ENCODE measurements at regions not wholly inside any gene's neighbourhood (a gene's known extent, or its start where the extent isn't known, plus 50 kb on each side); places are given as distances from the start of the nearest gene placed in this dataset.

DNA sequence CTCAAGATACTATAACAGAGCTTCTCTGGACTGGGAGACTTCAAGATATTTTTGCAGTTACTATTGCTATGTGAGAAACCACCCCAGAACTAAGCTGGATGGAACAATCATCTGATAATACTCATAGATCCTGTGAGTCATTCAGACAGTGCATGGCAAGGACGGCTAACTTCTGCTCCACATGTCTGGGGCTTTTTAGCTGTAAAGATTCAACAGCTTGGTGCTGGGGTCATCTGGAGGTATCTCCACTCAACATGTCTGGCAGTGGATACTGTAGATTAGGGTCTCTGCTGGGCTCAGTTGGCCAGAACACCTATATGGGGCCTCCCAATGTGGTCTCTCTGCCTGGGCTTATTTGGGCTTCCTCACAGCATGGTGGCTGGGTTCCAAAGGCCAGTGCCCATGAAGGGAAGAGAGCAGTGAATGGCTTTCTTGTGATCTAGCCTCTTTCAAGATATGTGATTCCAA is 117.3 kb upstream of the SLC7A14 start:
- no peak for FAIRE-seq
- H3K27ac ChIP-seq (ENCODE audit: low read depth in 1 of 3, low read length in 2 of 3), result no peak overlapping the region
- H3K4me1 ChIP-seq (ENCODE audit: control insufficient read depth in 3 of 3, insufficient read depth in 2 of 3, low read depth in 1 of 3, low read length in 2 of 3), result no peaks in the 10 kb centered on the region
- H3K9me3 ChIP-seq (ENCODE audit: control insufficient read depth in 2 of 2, insufficient read depth in 1 of 2, low read depth in 1 of 2, low read length in 1 of 2), result peaks cover 0 to 8% of the 10 kb centered on the region in 2 donors
- no peaks in the 10 kb centered on the region for H3K27me3 ChIP-seq (ENCODE audit: control insufficient read depth in 3 of 3, insufficient read depth in 3 of 3, low read length in 3 of 3)
- WGBS, 3 donors, result 93 to 100% (median 96%) methylated on average over 1 of the region's 1 CpG
- H3K4me3 ChIP-seq (ENCODE audit: low read depth in 1 of 3, low read length in 3 of 3), result no peak overlapping the region
- H3K36me3 ChIP-seq (ENCODE audit: control insufficient read depth in 3 of 3, insufficient read depth in 2 of 3, low read depth in 1 of 3, low read length in 3 of 3), result no peaks in the 10 kb centered on the region
- no peak for DNase-seq

DNA sequence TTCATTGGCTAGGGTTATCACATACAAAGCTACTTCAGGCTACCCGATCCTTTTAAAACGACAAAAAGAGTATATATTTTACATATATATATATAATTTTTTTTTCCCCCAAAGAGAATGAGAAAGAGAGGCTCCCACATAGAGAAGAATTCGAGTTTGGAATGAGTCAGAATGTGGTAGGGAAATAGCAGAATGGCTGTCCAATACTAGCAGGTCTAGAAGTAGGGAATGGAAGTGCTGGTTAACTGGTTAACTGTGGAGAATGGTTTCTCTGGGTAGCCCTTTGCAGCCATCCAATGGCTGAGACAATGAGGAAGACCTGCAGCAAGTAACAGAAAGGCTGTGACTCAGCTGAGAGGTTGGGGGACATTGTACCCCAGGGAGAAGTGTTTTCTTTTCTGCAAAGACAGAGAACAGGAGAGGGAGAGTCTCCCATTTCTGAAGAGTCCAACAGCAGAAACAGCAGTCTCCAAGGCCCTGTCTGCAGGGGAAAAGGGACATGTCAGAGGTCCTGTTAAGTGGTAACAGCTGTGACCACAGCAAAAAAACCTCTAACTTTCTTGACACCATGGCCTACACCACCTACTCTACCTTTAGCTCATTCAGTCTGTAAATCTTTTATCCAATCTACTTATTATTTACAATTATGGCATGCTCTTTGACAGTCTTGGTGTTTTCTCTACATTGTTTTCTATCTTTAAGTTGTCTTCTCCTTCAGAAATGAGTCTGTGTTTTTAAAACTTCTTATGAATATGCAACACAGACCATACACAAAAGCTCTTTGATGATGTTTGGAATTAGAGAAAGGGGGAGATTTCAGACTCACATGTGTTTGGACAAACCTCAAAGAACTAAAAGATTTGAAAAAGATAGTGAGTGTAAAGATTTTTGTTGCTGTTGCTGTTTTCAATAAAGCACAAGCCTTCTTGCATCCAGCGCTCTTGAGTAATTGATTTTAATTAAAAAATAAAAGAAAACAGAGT is 116.1 kb upstream of the SLC7A14 start:
- no peaks in the 10 kb centered on the region for H3K4me1 ChIP-seq (ENCODE audit: control insufficient read depth in 3 of 3, insufficient read depth in 2 of 3, low read depth in 1 of 3, low read length in 2 of 3)
- no peak for DNase-seq
- H3K36me3 ChIP-seq (ENCODE audit: control insufficient read depth in 3 of 3, insufficient read depth in 2 of 3, low read depth in 1 of 3, low read length in 3 of 3), result no peaks in the 10 kb centered on the region
- H3K9me3 ChIP-seq (ENCODE audit: control insufficient read depth in 2 of 2, insufficient read depth in 1 of 2, low read depth in 1 of 2, low read length in 1 of 2), result peaks cover 0 to 8% of the 10 kb centered on the region in 2 donors
- FAIRE-seq, result no peak
- WGBS, 3 donors, result 66 to 82% (median 80%) methylated on average over 4 of the region's 4 CpGs
- H3K4me3 ChIP-seq (ENCODE audit: low read depth in 1 of 3, low read length in 3 of 3), result no peak overlapping the region
- no peak overlapping the region for H3K27ac ChIP-seq (ENCODE audit: low read depth in 1 of 3, low read length in 2 of 3)
- H3K27me3 ChIP-seq (ENCODE audit: control insufficient read depth in 3 of 3, insufficient read depth in 3 of 3, low read length in 3 of 3), result no peaks in the 10 kb centered on the region

GRCh38 chr3:170700054-170700404 is 114.2 kb upstream of the SLC7A14 start:
- Histone ChIP-seq H3K9me3 (ENCODE audit: control insufficient read depth in 2 of 2, insufficient read depth in 1 of 2, low read depth in 1 of 2, low read length in 1 of 2) (peaks cover 0 to 8% of the 10 kb centered on the region in 2 donors), H3K36me3 (ENCODE audit: control insufficient read depth in 3 of 3, insufficient read depth in 2 of 3, low read depth in 1 of 3, low read length in 3 of 3) (no peaks in the 10 kb centered on the region), H3K4me3 (ENCODE audit: low read depth in 1 of 3, low read length in 3 of 3) (no peak overlapping the region), H3K27ac (ENCODE audit: low read depth in 1 of 3, low read length in 2 of 3) (no peak overlapping the region), H3K27me3 (ENCODE audit: control insufficient read depth in 3 of 3, insufficient read depth in 3 of 3, low read length in 3 of 3) (no peaks in the 10 kb centered on the region), H3K4me1 (ENCODE audit: control insufficient read depth in 3 of 3, insufficient read depth in 2 of 3, low read depth in 1 of 3, low read length in 2 of 3) (no peaks in the 10 kb centered on the region)
- DNase-seq, result no peak
- WGBS, 3 donors, result 60 to 86% (median 83%) methylated on average over 1 of the region's 1 CpG
- no peak for FAIRE-seq

GRCh38 chr3:170699158-170700053 is 113.5 kb upstream of the SLC7A14 start:
- Histone ChIP-seq H3K27me3 (ENCODE audit: control insufficient read depth in 3 of 3, insufficient read depth in 3 of 3, low read length in 3 of 3) (no peaks in the 10 kb centered on the region), H3K9me3 (ENCODE audit: control insufficient read depth in 2 of 2, insufficient read depth in 1 of 2, low read depth in 1 of 2, low read length in 1 of 2) (peaks cover 0 to 8% of the 10 kb centered on the region in 2 donors), H3K4me1 (ENCODE audit: control insufficient read depth in 3 of 3, insufficient read depth in 2 of 3, low read depth in 1 of 3, low read length in 2 of 3) (no peaks in the 10 kb centered on the region), H3K36me3 (ENCODE audit: control insufficient read depth in 3 of 3, insufficient read depth in 2 of 3, low read depth in 1 of 3, low read length in 3 of 3) (no peaks in the 10 kb centered on the region), H3K27ac (ENCODE audit: low read depth in 1 of 3, low read length in 2 of 3) (no peak overlapping the region), H3K4me3 (ENCODE audit: low read depth in 1 of 3, low read length in 3 of 3) (no peak overlapping the region)
- DNase-seq (no peak), FAIRE-seq (no peak)
- WGBS, 3 donors, result 77 to 89% (median 85%) methylated on average over 8 of the region's 8 CpGs

GRCh38 chr3:170697908-170698307 is 112.0 kb upstream of the SLC7A14 start:
- DNase-seq (no peak), FAIRE-seq (no peak)
- peaks cover 0 to 3% of the 10 kb centered on the region in 2 donors for H3K9me3 ChIP-seq (ENCODE audit: control insufficient read depth in 2 of 2, insufficient read depth in 1 of 2, low read depth in 1 of 2, low read length in 1 of 2)
- H3K36me3 ChIP-seq (ENCODE audit: control insufficient read depth in 3 of 3, insufficient read depth in 2 of 3, low read depth in 1 of 3, low read length in 3 of 3), result no peaks in the 10 kb centered on the region
- H3K4me1 ChIP-seq (ENCODE audit: control insufficient read depth in 3 of 3, insufficient read depth in 2 of 3, low read depth in 1 of 3, low read length in 2 of 3), result no peaks in the 10 kb centered on the region
- no peak overlapping the region for H3K4me3 ChIP-seq (ENCODE audit: low read depth in 1 of 3, low read length in 3 of 3)
- H3K27me3 ChIP-seq (ENCODE audit: control insufficient read depth in 3 of 3, insufficient read depth in 3 of 3, low read length in 3 of 3), result no peaks in the 10 kb centered on the region
- 61 to 66% (median 62%) methylated on average over 3 of the region's 3 CpGs for WGBS, 3 donors
- no peak overlapping the region for H3K27ac ChIP-seq (ENCODE audit: low read depth in 1 of 3, low read length in 2 of 3)

DNA sequence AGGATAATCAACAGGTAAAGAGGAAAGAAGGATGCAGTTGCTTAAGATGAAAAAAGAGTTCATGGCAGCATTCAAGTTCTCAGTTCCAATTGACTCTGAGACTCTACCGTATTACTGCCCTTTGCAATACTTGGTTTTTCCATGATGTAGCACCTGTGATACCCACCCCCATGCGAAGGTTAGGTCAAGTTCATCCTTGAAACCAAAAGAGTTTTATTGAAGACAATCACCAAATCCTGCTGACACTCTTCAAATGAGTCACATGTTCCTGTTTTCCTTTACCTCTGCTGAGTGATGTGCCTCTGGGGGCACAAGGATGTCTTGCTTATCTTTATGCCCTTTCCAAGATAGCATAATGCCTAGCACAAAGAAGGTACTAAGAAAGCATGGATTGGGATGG is 111.3 kb upstream of the SLC7A14 start:
- Histone ChIP-seq H3K36me3 (ENCODE audit: control insufficient read depth in 3 of 3, insufficient read depth in 2 of 3, low read depth in 1 of 3, low read length in 3 of 3) (no peaks in the 10 kb centered on the region), H3K27me3 (ENCODE audit: control insufficient read depth in 3 of 3, insufficient read depth in 3 of 3, low read length in 3 of 3) (no peaks in the 10 kb centered on the region), H3K4me3 (ENCODE audit: low read depth in 1 of 3, low read length in 3 of 3) (no peak overlapping the region), H3K9me3 (ENCODE audit: control insufficient read depth in 2 of 2, insufficient read depth in 1 of 2, low read depth in 1 of 2, low read length in 1 of 2) (no peaks in the 10 kb centered on the region), H3K27ac (ENCODE audit: low read depth in 1 of 3, low read length in 2 of 3) (no peak overlapping the region), H3K4me1 (ENCODE audit: control insufficient read depth in 3 of 3, insufficient read depth in 2 of 3, low read depth in 1 of 3, low read length in 2 of 3) (no peaks in the 10 kb centered on the region)
- WGBS, 3 donors, result 84 to 96% (median 87%) methylated on average over 2 of the region's 2 CpGs
- FAIRE-seq (no peak), DNase-seq (no peak)

DNA sequence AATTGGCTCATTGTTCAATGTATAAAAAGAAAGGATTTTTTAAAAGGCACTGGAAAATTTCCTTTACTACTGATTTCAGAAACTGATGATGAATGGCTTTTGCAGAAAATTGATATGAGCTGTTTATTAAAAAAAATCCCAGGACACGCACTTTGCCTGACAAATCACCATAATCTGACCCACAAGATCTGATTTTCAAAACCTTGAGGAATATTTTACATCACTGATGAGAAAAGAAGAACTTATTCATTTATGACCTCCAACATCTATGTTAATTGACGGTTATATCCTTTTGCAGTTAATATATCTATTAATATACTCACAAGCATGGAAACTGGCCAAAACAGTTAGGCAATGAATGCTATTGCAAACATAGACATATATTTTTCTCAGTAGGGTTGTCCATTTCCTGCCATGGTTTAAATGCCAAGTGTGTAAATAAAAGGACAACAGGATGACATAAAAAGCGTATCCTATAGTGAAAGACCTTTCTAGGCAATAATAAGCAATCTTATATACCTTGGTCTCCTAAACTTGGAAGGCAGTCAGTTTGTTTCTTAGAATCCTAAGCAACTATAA is 109.7 kb upstream of the SLC7A14 start:
- Histone ChIP-seq H3K4me1 (ENCODE audit: control insufficient read depth in 3 of 3, insufficient read depth in 2 of 3, low read depth in 1 of 3, low read length in 2 of 3) (no peaks in the 10 kb centered on the region), H3K27me3 (ENCODE audit: control insufficient read depth in 3 of 3, insufficient read depth in 3 of 3, low read length in 3 of 3) (no peaks in the 10 kb centered on the region), H3K36me3 (ENCODE audit: control insufficient read depth in 3 of 3, insufficient read depth in 2 of 3, low read depth in 1 of 3, low read length in 3 of 3) (no peaks in the 10 kb centered on the region), H3K27ac (ENCODE audit: low read depth in 1 of 3, low read length in 2 of 3) (no peak overlapping the region), H3K4me3 (ENCODE audit: low read depth in 1 of 3, low read length in 3 of 3) (no peak overlapping the region), H3K9me3 (ENCODE audit: control insufficient read depth in 2 of 2, insufficient read depth in 1 of 2, low read depth in 1 of 2, low read length in 1 of 2) (no peaks in the 10 kb centered on the region)
- WGBS, 3 donors, result 78 to 84% (median 83%) methylated on average over 3 of the region's 3 CpGs
- no peak for DNase-seq
- FAIRE-seq, result no peak

DNA sequence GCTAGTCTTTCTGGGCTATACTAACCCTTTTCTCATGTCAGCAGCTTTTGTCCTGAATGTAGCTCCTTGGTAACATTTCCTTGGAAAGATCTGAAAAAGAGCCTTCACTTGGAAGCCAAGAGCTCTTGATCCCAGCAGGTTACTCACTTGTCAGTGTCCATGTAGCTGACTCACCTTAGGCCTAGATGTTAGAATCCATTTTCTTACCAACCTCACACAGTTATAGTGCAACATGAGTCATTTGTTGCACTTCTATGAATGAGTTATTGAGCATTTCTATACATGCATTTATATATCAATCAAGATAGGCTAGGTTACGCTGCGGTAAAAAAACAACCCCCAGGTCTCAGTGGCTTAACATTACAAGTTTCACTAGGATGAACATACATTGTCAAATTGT is 106.8 kb upstream of the SLC7A14 start:
- 95% methylated on average over 2 of the region's 2 CpGs for WGBS, 3 donors
- H3K27me3 ChIP-seq (ENCODE audit: control insufficient read depth in 3 of 3, insufficient read depth in 3 of 3, low read length in 3 of 3), result no peaks in the 10 kb centered on the region
- no peak for FAIRE-seq
- no peak overlapping the region for H3K4me3 ChIP-seq (ENCODE audit: low read depth in 1 of 3, low read length in 3 of 3)
- DNase-seq, result no peak
- H3K9me3 ChIP-seq (ENCODE audit: control insufficient read depth in 2 of 2, insufficient read depth in 1 of 2, low read depth in 1 of 2, low read length in 1 of 2), result peaks cover 0 to 2% of the 10 kb centered on the region in 2 donors
- no peaks in the 10 kb centered on the region for H3K36me3 ChIP-seq (ENCODE audit: control insufficient read depth in 3 of 3, insufficient read depth in 2 of 3, low read depth in 1 of 3, low read length in 3 of 3)
- H3K27ac ChIP-seq (ENCODE audit: low read depth in 1 of 3, low read length in 2 of 3), result no peak overlapping the region
- no peaks in the 10 kb centered on the region for H3K4me1 ChIP-seq (ENCODE audit: control insufficient read depth in 3 of 3, insufficient read depth in 2 of 3, low read depth in 1 of 3, low read length in 2 of 3)

Measured in small intestine (tissue), 7 donors.